Upper lobe of left lung (tissue), 4 donors: ENCODE measurements at regions not wholly inside any gene's neighbourhood (a gene's known extent, or its start where the extent isn't known, plus 50 kb on each side); places are given as distances from the start of the nearest gene placed in this dataset.
"Not testable (repeated sequence)": the region's sequence is repeated elsewhere in the genome, so short reads cannot be mapped to it uniquely, and the experiment has no call there.

ENCODE experiments used
- CTCF ChIP-seq, 6 experiments: fragments of 450-650 bp in 4 of 6; fragments of 200-600 bp in 2 of 6; sonication (generic) in 2 of 6; IDR thresholded peaks; one replicate each; pipeline ENCODE4 v1.5.1; 2016 to 2019; ENCODE audit warnings: antibody characterized with exemption in 6 of 6
- POLR2A ChIP-seq, 4 donors: fragments of 450-650 bp; IDR thresholded peaks; one replicate each; pipeline ENCODE4 v1.5.1; 2016 to 2017; ENCODE audit warnings: antibody characterized with exemption in 4 of 4, mild to moderate bottlenecking in 2 of 4

GRCh38 chr4:3914511-3914910 is 148.3 kb downstream of the ADRA2C start:
- TF ChIP-seq POLR2A, CTCF (IDR thresholded peaks at IDR 0.05): not testable (repeated sequence)
